ENCODE measurements at regions not wholly inside any gene's neighbourhood (a gene's known extent, or its start where the extent isn't known, plus 50 kb on each side); places are given as distances from the start of the nearest gene placed in this dataset.
A peak's percentile ranks its signal among the peaks of the same experiment; 100 is the strongest.

DNA sequence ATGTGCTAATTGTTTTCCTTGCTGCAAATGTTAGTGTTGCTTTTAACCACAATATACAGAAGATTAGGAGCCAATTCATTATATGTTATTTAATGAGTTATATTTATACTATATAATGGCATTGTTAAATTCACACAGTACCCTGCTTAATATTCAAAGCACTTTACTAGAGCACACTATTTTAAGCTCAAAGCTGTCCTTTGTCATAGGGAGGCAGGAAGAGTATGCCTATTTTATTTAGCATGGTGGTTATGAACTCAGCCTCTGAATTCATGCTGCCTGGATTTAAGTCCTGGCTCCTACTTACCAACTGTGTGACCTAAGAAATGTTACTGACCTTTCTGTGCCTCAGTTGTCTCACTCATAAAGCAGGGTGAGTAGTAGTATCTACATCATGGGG lies 80.5 kb downstream of the FASTKD2 start:
- DNase-seq (ENCODE audit: low read depth), result no peak

- DNase-seq (ENCODE audit: low read depth), result no peak
Measured at GRCh38 chr2:206846331-206846730, 80.9 kb downstream of the FASTKD2 start.

GRCh38 chr2:206846981-206847834 lies 81.8 kb downstream of the FASTKD2 start:
- DNase-seq (ENCODE audit: low read depth), result no peak

- no peak for DNase-seq (ENCODE audit: low read depth)
Measured at GRCh38 chr2:206850369-206850768, 85.0 kb downstream of the FASTKD2 start.

DNA sequence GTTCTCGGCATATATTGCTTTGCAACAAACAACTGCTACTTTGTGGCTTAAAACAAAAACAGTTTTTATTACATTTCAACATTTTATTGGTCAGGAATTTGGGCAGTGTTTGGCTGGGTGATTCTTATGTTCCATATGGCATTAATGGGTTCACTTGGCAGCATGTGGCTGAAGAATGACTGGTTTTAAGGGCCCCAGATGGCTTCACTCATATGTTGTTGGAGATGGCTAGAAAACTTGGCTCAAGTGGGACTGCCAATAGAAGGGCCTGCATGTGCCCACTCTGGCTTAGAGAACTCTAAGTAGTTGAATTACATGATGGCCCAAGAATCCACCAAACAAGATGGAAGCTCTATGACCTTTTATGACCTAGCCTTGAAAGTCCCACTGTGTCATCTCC lies 86.1 kb downstream of the FASTKD2 start:
- no peak for DNase-seq (ENCODE audit: low read depth)

GRCh38 chr2:206853915-206854314 lies 85.4 kb upstream of the CPO start:
- DNase-seq (ENCODE audit: low read depth), result no peak

GRCh38 chr2:206855585-206856433 lies 83.5 kb upstream of the CPO start:
- no peak for DNase-seq (ENCODE audit: low read depth)

DNA sequence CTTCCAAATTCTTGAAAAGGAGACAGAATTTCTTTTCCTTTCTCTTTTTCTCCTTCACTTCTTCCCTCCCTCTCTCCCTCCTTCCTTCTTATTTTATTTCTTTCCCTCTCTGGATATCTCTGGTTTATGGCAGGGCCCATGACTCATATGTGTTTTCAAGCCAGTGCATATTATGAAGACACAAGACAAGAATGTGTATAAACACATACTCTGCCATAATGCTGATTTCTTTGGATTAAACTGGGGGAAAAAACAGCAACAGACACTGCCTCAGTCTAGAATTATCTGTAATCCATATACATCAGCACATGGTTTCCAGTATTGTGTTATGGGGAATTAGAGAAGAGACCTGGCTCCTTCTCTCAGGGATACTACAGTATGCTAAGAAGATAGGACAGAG lies 82.8 kb upstream of the CPO start:
- DNase-seq (ENCODE audit: low read depth), result peak; percentile 11

- DNase-seq (ENCODE audit: low read depth), result no peak
Measured at GRCh38 chr2:206858687-206859329, 80.5 kb upstream of the CPO start.

DNA sequence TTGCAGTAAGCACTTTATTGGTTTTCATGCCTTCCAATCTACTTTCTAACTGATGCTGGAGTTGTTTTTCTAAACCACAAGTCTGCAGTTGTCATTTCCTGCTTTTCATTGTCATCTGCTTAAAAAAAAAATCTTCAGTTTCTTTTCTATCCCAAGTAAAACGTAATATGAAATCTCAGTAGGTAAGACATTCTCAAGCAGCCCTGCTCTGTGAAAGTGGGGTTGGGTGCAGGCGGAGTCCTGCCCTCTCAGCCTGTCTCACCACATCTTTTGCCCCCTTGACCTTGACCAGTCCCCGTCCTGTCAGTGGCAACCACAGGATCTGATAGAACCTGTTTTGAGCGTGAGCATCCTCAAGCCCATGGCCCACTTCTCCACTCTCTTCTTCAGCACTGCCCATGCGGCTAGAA lies 80.0 kb upstream of the CPO start:
- DNase-seq (ENCODE audit: low read depth), result peak; percentile 42

DNA sequence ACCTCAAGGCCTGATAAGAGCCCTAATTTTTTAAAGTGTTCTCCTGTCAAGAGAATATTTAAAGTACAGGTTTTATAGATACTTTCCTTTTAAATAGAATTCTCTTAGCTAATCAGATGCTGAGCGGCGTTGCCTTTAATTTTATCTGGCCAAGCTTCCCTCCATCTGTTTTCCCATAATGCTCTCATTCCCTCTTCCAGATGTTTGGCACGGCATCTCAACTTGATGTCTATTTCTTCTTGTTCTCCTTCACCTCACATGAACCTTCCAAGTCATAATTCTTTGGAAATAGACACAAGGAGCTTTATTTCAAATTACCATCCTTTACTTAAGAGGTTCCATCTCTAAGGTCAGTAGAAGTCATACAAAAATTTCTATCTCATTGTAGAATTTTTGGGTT lies 76.1 kb upstream of the CPO start:
- no peak for DNase-seq (ENCODE audit: low read depth)

GRCh38 chr2:206863716-206864115 lies 75.6 kb upstream of the CPO start:
- DNase-seq (ENCODE audit: low read depth), result no peak

DNA sequence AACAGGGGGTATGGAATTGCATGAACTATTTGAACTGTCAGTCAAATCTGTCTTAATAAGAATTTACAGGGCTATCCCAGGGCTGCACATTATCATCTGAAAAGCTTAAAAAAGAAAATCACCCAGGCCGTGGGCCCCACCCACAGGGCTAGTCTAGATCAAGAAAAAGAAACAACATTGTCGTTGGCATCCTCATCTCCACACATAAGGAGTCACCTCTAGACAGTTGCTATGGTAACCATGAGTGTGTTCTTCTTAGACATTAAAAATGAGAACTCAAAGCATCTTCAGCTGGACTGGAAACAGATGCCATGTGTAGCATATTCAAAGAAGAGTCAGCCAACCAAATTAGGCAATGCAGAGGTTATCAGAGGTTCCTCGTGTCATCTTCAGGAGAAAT lies 72.3 kb upstream of the CPO start:
- DNase-seq (ENCODE audit: low read depth), result no peak

GRCh38 chr2:206869824-206870495 lies 69.4 kb upstream of the CPO start:
- DNase-seq (ENCODE audit: low read depth), result no peak

- no peak for DNase-seq (ENCODE audit: low read depth)
Measured at GRCh38 chr2:206873423-206873822, 65.9 kb upstream of the CPO start.

- DNase-seq (ENCODE audit: low read depth), result no peak
Measured at GRCh38 chr2:206875701-206876100, 63.6 kb upstream of the CPO start.

DNA sequence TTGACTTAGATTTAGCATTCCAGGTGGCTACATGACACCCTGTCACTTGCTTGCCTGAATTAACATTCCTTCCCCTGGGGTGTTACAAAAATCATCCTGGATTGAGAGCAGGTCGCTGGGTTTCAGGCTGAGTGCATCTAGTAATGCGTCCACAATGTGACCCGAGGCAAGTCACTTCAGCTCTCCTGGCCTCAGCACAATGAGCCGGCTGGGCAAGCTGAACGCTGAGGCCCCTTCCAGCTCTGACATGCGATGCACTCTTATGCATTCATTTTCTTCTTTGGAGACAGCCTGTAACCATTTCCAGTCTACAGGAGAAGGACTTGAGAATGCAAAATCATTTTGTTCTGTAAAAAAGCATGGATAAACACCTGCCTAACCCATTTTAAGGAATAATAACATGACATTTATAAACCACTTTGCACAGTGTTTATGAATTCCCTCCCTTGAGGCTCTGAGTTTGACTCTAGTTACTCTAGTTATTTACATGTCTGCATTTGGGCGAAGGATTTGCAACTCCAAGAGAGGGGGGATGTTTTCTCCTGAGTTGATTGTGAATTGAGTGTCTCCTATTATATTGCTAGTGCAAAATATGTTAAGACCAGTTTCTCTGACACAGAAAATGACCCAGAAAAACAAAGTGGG lies 63.0 kb upstream of the CPO start:
- DNase-seq (ENCODE audit: low read depth), result no peak

- no peak for DNase-seq (ENCODE audit: low read depth)
Measured at GRCh38 chr2:206881708-206882410, 57.5 kb upstream of the CPO start.

DNA sequence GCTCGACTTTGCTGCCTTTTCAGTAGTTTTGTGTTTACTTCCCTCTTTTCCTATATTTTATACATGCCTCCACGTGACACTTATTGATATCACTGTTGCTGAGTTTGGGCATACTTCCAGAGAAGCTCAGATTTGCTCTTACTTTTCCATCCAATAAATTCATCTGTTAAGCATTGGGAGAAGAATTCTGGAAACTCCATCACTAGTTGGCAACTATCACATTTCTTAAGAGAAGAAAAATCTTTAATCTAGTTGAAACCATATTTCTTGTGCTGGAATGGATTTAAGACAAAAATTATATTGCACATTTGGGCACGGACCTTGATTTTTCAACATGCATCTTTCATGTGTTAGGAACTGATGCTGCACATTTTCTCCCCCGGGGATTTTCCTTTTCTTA lies 52.6 kb upstream of the CPO start:
- DNase-seq (ENCODE audit: low read depth), result no peak

GRCh38 chr2:206887745-206888144 lies 51.6 kb upstream of the CPO start:
- no peak for DNase-seq (ENCODE audit: low read depth)

All from HT1080 (cell line).